NOMO-1 treated with DMSO at 0.1 percent for 48 hours (cell line): ENCODE measurements at regions not wholly inside any gene's neighbourhood (a gene's known extent, or its start where the extent isn't known, plus 50 kb on each side); places are given as distances from the start of the nearest gene placed in this dataset.
"Not testable (repeated sequence)": the region's sequence is repeated elsewhere in the genome, so short reads cannot be mapped to it uniquely, and the experiment has no call there.

ENCODE experiments used
- DNase-seq: peaks from one replicate; lab custom pipeline; 2025; ENCODE audit not compliant: unreplicated experiment; lab: John Stamatoyannopoulos, UW

- DNase-seq = no peak
Measured at GRCh38 chr9:83140061-83140460, 77.1 kb upstream of the RASEF start.

GRCh38 chr9:83138422-83139135 lies 75.6 kb upstream of the RASEF start:
- DNase-seq = no peak

- DNase-seq = no peak
Measured at GRCh38 chr9:83133316-83133715, 70.4 kb upstream of the RASEF start.

- no peak for DNase-seq
Measured at GRCh38 chr9:83132768-83133167, 69.8 kb upstream of the RASEF start.

- DNase-seq = no peak
Measured at GRCh38 chr9:83130541-83130940, 67.6 kb upstream of the RASEF start.

GRCh38 chr9:83125671-83126070 lies 62.7 kb upstream of the RASEF start:
- no peak for DNase-seq

GRCh38 chr9:83119873-83120272 lies 56.9 kb upstream of the RASEF start:
- DNase-seq = no peak

GRCh38 chr9:83116026-83116425 lies 53.1 kb upstream of the RASEF start:
- no peak for DNase-seq

- not testable (repeated sequence) for DNase-seq
Measured at GRCh38 chr9:83113445-83113844, 50.5 kb upstream of the RASEF start.
